Globus pallidus (tissue), 1 donor: ENCODE measurements at regions not wholly inside any gene's neighbourhood (a gene's known extent, or its start where the extent isn't known, plus 50 kb on each side); places are given as distances from the start of the nearest gene placed in this dataset.

Source experiments
- DNase-seq: peaks from one replicate; pipeline ENCODE4 v3.0.0-alpha.2; 2015; ENCODE audit warnings: low spot score

DNA sequence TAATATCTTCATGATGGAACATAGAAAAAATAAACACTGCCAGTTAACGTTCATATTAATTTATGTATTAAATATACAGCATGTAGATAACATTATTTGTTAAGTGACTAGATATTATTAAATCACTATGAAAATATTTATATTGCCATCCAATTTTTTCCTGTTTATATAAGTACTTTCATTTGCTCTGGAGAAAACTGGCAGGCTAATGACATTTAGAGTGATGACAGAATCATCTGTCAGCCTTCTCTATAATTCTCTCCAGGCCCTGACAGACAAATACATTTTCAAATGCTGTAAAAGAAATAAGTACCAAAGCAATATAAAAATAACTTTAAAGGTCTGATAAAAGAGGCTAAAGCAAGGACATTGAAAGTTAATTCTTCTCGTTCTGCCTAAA lies 2556.7 kb upstream of the PCDH20 start:
- DNase-seq, result no peak

DNA sequence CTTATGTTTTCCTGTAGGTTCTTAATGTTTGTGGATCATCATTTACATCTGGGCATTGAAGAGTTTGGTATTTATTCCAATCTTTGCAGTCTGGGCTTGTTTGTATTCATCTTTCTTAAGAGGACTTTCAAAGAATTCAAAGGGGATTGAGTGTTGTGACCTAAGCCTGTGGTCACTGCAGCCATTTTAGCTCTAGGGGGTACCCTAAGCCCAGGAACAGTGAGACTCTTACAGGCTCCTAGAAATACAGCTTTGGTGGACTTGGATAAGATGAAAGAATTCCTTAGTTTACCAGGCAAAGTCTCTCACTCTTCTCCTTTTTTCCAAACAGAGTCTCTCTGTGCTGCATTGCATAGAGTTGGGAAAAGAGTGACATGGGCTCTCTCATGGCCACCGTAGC lies 2539.0 kb upstream of the PCDH20 start:
- no peak for DNase-seq

DNA sequence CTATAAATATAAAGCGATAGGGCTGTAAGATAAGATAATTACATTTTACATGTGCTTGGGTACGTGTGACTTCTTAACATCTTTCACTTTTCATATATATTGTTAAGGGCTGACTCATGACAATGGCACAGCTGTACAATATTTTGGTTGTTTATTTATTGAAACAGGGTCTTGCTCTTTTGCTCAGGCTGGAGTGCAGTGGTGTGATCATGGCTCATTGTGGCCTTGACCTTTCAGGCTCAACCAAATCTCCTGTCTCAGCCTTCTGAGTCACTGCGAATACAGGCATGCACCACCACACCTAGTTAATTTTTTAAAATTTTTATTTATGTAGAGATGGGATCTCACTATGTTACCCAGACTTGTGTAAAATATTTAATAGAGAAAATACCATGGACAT lies 2532.4 kb upstream of the PCDH20 start:
- DNase-seq, result no peak

DNA sequence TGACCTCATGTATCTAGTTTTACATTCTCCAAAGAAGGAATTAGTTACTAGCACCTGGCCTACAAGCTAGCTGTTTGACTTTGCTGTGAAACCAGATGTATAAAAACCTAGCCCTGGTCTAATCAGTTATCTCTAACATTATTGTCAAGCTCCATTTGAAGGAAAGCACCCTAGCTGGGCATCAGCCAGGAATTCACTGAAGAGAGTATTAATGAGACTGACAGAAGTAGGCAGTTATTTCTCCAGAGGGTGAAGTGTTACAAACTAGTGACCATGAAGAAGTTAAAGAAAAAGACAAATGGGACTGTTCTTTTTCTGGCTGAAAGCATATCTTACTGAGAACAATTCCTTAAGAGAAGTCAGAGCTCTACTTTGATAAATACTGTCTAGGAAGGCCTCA lies 2529.3 kb upstream of the PCDH20 start:
- no peak for DNase-seq

DNA sequence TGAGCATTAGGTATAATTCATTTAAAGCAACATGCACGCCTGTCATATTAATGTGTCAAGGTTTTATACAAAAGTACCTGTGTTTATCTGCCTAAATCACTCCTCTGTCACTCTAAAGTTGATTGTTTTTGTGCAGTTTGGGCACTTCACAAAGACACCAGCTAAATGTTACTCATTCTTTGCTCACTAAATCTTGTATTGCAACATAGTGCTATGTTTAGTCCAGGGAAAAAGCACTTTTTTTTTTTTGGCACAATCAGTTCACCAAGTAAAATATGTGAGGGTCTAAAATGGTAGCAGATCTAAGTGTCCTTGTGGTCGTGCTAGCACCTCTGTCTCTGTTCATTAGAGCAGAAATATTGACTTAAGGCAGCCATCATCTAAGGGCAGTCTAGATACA lies 2526.7 kb upstream of the PCDH20 start:
- no peak for DNase-seq

DNA sequence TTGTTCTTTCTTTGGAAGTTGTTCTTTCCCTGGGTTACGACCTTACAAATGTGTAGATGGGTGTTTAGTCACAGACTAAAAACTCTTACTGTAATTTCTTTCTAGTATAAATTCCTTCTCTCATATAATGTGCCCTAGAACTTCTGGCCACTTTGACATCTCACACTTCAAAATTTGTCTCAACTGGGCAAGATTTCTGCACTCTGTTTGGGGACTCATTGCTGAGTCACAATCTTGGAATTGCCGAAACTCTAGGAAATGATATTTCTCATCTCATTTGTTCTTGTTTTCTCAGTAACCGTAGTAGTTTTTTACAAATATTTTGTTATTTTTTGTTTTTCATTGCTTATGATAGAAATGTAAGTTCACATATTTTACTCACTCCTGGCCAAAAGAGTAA lies 2523.2 kb upstream of the PCDH20 start:
- no peak for DNase-seq

DNA sequence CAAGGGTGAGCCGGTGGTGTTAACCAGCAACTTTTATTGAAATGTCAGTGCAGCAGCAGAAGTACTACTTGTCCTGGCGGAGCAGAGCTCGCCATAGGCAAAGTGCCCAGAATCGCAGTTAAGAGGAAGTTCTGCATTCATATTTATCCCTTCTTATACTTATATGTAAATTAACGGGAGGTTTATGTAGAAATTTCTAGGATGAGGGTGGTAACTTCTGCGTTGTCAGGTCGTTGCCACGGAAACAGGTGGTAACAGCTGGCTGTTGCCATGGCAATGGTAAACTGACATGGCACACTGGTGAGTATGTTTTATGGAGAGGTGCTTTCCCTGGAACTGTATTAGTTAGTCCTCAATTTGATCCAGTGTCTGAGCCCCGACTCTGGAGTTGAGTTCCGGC lies 2494.9 kb upstream of the PCDH20 start:
- peak; percentile 25 for DNase-seq

DNA sequence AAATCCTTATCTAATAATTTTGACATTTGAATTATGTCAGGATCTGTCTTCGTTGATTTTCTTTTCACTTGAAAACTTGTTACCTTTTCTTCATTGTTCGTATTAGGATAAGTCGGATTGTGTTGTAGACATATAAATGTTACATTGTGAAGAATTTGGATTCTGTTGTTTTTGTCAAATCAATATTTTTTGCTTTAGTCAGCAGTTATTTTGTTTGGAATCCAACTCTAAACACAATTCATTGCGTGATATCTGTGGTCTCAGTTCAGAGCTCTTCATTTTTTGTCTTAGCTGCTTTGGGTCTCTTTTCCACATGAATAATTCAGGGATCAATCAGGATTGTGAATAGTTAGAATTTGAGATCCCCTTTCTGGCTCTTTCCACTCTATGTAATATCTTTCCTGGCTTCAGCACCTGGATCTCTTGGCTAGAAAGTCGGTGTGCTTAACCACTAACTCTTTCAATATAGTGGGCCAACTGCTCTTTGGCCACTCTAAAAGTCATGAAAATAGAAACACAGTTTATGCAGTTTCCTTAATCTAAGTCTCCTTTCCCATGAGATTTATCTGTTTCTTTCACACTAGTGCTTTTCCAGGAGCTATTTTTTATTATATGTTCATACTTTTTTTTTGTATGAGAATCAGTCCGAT lies 2494.2 kb upstream of the PCDH20 start:
- DNase-seq, result no peak

DNA sequence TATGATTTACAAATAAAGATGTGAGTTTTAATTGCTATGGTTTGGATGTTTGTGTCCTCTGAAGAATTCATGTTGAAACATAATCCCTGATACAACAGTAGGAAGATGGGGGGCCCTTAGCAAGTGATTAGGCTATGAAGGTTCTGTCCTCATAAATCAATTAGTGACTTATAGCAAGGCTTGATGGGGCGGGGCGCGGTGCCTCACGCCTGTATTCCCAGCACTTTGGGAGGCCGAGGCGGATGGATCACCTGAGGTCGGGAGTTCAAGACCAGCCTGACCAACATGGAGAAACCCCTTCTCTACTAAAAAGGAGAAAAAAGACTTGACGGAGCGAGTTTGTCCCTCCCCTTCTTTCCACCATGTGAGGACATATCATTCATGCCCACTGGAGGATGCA lies 2486.5 kb upstream of the PCDH20 start:
- no peak for DNase-seq

DNA sequence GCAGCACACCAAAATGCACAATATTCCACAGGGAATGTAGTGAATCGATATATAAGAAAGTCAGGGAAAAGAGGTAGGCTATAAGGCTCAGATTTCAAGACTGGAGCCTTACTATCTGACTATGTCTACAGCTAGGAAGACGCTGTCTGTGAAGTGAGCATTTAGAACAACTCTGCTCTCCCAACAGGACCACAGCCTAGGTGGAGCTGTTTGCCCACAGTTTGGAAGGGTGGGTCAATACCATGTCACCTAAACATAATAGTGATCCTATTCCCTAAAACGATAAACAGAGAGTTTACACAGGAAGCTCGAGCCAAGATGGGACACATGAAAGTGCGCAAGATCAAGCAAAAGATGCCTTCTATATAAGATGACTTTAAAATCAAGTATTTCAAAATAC lies 2486.0 kb upstream of the PCDH20 start:
- no peak for DNase-seq

DNA sequence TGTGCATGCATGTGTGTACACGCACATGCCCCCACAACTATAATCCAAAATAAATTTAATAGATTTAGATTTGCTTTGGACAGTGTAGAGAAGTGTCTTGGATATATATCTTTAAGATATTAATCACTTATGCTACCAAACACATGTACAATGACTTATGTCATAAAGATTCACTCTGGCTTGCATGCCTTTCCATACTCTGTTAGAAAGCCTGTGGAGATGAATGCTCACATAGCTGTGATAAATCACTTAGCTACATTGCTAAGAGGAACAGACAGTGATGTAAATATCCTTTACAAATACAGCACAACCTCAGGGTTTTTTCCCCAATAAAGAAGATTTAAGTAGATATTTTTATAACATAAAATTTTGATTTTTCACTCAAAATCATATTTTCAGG lies 2484.8 kb upstream of the PCDH20 start:
- no peak for DNase-seq

DNA sequence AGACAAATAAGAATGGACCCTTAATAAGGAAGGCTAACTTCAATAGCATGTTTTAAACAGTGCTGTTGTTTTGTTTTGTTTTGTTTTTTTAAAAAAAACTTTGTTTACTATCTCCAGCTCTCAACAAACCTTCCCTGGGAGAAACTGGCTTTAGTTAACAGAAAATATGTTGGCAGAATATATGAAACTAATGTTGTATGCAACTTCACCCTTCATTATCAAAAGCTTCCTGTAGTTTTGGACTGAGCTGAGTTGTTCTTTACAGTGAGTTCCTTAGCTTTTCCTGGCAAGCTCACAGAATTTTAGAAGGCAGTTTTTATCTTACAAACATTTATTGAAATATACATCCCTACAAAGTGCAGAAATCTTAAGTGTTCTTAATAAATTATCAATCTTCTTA lies 2480.7 kb upstream of the PCDH20 start:
- DNase-seq, result no peak

DNA sequence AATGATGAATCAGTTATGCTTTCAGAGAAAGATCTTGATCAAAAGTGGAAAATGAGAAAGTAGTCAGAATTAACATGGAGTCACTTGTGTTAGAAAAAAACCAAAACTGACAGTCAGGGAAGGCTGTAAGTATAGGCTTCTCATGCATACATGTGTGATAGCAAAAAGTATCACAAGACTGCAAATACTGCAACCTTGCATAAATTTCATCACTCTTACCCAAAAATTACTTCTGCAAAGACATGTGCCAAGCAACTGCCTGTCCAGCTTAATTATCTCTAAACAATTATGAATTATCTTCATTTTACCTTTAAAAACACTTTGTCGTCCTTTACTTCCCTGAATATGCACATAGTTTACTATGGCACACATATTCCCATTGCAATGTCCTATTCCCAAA lies 2466.4 kb upstream of the PCDH20 start:
- no peak for DNase-seq

DNA sequence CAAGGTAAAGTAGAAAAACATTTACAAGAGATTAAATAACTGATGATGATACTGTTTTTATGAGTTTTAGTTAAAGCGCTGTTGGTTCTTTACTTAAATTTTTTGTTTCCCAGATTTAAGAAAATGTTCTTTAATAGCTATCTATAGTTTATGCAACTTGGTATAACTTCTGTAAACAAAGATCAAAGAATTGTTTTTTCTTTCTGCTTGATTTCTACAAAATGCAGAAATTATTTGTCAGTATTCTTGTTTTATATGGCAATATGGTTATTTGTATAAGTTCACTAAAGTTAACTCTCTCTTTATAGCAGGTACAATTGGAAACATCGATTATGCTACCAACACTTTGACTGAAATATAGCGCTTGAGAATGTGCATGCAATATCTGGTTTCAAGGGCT lies 2465.1 kb upstream of the PCDH20 start:
- no peak for DNase-seq

DNA sequence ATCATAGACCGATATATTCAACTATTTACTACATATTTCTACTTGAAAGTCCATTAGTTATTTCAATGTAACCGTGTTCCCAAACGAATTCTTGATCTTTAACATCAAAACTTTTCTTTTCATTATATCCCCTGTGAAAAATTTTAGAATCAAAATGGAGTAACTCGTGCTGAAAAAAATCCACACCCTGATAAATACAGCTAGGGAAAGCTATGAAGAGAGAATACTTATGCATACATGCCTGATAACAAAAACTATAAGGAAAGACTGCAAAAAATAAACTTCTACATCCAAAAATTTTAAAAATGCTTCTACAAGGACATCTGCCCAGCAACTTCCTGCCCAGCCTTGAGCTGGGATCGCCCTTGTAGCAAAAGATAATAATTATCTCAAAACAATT lies 2458.3 kb upstream of the PCDH20 start:
- DNase-seq, result no peak

DNA sequence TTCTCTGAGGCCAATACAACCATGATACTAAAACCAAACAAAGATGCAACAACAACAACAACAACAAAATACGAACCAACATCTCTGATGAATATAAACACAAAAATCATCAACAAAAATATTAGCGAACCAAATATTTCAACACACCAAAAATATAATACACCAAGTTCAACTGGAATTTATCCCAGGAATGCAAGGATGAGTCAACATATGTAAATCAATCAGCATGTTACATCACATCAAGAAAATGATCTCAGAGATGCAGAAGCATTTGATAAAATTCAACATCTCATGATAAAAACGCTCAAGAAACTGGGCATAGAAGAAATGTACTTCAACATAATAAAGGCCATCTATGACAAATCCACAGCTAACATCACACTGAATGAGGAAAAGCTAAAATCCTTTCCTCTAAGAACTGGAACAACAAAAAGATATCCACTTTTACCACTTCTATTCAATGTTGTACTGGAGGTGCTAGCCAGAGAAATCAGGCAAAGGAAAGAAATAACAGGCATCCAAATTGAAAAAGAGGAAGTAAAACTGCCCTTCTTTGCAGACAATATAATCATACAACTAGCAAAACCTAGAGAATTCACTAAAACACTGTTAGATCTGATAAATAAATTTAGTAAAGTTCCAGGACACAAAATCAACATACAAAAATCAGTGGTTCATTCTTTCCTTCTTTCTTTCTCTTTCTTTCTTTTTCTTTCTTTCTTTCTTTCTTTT lies 2448.7 kb upstream of the PCDH20 start:
- no peak for DNase-seq

DNA sequence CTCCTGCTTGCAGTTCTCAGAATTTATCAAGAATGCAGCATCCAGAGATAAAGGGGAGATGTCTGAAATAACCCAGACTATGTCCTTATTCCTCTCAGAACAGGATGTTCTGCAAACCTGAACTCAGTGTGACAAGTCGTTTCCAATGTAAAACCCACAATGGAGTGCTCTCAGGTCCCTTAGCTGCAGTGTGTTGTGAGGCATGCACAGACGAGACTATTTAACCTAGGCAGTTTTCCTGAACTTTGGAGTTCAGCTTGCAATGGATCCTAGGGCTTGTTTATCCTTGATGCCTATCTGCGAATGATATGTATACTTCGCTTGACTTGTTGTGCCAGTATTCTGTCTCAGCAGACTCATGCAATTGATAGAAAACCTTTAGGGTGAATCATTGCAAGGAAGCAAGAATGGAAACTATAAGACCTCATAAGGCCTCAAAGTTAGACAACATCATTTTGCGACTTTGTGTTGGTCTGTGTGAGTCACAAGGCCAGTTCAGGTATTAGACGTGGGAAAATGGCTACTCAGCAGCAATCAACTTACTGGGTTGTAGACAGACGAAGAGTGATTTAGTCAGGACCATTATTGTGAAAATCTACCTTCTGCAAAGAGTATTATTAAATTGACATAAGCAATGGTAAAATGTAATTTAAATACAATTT lies 2439.9 kb upstream of the PCDH20 start:
- no peak for DNase-seq

DNA sequence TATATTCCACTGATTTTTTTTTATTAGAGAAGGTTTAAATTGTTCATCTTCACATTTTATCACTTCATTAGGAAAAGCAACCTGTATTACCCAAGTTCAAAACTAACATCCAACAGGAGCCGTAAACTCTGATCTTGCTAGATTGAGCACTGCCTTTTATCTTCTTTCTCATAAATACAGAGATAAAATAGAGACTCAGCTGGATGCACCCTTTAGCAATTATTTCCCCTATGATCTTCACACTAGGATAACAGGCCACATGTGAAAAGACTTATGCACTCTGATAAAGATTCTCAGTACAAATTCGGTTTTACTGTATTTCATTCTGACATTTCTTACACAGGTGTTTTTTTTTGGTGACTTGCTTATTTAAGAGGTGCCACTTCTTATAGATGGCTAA lies 2438.2 kb upstream of the PCDH20 start:
- no peak for DNase-seq

DNA sequence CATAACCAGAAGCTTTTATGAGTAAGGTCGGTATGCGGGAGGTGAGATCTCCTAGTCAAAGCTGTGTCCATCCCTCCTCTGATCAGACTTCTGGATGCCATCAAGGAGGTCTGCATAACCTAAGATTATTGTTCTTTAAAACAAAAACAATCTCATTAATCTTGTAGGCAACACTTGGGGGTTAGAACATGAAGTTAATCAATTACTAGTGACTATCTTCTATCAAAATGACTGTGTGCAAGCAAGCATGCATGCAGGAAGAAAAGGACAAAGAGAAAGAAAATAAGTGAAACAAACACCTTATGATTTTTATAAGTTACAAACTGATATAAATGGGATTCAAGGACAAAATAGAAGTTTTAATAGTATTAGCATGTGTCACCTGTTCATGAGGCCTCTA lies 2435.9 kb upstream of the PCDH20 start:
- no peak for DNase-seq

DNA sequence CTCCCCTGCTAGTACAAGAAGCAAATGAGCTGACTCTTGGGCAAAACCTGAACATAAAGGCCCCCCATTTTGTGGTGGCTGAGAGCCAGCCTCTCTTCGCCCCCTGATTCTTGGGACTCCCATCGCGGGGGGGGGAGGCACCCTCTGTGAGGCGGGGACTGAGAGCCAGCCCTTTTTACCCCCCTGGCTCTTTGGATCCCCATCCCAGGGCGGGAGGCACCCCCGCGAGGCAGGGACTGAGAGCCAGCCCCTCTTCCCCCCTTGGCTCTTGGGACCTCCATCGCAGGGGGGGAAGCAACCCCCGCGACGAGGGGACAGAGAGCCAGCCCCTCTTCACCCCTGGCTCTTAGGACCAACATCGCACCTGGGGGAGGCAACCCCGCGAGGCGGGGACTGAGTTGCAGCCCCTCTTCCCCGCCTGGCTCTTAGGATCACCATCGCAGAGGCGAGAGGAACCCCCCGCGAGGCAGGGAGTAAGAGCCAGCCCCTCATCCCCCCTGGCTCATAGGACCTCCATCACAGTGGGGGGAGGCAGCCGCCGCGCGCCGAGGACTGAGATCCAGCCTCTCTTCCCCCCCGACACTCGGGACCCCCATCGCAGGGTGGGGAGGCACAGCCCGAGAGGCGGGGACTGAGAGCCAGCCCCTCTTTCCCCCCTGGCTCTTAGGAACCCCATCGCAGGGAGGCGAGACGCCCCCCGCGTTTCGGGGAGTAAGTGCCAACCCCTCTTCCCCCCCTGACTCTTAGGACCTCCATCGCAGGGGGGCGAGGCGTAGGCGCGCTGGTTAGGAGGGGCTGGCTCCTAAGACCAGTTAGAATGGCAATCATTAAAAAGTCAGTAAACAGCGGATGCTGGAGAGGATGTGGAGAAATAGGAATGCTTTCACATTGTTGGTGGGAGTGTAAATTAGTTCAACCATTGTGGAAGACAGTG lies 2428.4 kb upstream of the PCDH20 start:
- DNase-seq, result no peak

DNA sequence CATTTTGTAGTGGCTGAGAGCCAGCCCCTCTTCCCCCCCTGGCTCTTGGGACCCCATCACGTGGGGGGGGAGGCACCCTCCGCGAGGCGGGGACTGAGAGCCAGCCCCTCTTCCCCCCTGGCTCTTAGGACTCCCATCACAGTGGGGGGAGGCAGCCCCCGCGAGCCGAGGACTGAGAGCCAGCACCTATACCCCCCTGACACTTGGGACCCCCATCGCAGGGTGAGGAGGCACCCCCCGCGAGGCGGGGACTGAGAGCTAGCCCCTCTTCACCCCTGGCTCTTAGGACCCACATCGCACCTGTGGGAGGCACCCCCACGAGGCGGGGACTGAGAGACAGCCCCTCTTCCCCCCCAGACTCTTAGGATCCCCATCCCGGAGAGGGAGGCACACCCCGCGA lies 2426.5 kb upstream of the PCDH20 start:
- no peak for DNase-seq
